Activated T-cell treated with anti-CD3 and anti-CD28 coated beads for 1 hour (primary cell): ENCODE measurements at regions not wholly inside any gene's neighbourhood (a gene's known extent, or its start where the extent isn't known, plus 50 kb on each side); places are given as distances from the start of the nearest gene placed in this dataset.

Experiments
- DNase-seq: peaks from one replicate; pipeline ENCODE4 v3.0.0-alpha.2; 2020; ENCODE audit warnings: low read depth

DNA sequence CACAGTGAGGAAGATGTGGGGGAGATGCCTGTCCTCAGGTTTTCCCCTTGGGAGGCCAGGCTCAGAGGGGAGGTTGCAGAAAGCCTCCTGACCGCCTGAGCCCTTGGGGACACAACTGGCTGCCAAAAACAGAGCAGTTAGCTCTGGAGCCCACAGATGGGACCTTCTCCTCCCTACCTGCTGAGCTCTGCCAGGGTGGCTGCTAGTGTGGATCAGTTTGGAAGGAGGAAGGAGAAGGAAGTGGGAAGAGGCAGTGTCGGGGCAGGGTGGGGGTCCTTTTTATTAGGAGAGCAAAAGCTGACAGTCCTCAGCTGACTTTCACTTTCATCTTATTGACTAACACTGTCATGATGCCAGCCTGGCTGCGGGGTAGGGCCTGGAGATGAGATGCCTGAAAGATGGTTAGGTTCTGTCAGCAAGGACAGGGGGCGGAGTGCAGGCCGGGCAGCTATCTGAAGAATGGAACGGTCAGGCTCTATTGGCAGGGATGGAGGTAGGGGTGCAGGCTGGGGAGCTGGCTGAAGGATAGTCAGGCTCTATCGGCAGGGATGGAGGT lies 188.5 kb upstream of the HDAC4 start:
- no peak for DNase-seq

DNA sequence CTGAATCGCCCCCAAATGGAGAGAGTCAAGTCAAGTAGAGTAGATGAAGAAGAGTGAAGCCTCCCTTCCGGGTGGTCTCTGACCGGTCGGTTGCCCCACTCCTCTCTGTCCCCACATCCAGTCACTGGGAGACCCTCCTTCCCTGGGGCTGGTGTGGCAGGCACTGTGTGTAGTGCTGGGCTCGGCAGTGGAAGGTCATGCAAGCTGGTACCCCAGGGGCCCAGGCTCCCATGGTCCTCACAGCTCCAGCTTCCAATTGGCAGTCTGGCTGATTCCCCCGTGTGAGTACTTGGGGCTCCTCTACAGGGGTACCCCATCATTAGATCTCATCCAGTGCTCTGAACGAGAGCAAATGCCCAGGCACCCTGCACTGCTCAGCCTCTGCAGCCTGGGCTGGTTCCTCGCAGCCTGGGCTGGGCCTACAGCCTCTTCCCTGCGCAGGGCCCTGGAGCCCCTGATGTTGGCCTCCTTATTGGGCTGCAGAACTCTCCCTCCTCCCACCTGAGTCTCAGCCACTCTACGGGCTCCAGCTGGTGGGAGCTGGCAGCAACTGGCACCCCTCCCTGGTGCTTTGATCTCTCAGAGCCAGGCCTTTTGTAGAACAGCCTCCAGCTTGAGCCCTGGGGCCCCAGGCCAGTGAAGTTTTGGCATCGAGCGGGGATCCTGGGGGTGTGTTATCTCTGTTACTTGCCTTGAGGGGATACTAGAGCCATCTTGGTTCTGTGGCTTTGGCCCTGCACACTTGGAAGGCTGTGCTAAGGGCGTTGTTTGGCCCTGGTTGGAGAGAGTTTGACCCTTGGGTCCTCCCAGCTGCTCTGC lies 187.8 kb upstream of the HDAC4 start:
- no peak for DNase-seq

DNA sequence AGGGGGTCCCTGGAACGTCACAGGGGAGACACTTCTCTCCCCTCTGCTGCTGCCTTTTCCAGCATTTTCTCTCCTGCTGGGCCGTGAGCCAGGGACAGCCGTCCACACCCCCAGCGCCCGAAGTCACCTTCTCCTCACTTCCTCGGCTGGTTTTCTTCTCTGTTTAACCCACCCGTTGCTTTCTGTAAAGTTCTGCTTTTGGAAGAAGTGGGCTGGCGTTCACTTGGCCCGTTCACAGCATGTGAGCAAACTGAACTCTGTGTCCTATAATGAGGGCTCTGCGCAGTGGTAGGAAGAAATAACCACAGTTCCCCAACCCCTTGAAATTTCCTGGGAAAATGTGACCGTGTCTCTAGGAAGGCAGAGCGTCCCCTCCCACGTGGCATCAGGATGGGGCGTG lies 187.0 kb upstream of the HDAC4 start:
- DNase-seq, result no peak

DNA sequence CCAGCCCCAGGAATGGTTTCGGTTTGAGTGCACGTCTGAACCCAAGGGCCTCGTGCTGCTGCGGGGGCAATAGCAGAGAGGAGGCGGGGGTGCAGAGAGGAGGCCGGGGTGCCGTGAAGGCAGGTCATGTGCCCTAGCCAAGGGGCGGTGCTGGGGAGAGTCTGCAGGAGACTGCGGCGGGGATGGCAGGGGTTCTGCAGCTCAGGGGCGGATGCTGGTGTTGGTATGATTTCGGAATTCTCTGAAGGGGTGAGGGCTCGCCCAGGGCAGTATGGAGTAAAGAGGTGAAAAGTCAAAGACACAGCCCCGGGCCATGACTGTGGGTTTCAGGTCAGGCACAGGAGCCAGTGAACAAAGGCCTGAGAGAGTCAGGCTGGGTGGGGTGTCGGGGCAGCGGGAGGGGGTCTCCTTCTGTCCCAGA lies 186.5 kb upstream of the HDAC4 start:
- no peak for DNase-seq

DNA sequence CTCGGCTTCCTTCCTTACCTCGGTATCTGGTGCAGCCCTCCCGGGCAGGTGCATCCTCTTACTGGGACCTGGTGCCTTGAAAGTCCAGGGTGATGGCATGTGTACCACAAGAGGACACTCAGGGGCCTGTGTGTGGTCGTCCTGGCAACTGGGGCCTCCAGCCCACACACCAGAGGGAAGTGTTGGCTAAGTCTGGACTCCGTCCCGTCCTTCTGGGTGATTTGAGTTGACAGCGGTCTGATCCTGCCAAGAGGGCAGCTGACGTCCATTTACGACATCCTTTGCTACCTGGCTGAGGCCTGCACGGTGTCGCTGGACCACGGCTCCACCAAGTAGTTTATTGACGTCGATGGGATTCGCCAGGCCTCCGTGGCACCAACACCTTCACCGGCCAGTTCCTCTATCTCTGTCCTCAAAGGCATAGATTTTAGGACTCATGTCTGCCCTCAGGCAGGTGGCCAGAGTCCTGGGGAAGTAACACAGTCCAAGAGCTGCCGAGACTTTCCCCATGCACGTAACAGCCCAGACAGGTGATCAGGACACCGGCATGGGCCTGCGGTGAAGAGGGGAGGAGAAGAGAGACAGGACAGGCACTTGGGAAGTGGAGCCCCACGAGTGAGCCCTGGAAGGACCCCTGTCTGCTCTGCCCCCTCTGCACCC lies 186.0 kb upstream of the HDAC4 start:
- no peak for DNase-seq

DNA sequence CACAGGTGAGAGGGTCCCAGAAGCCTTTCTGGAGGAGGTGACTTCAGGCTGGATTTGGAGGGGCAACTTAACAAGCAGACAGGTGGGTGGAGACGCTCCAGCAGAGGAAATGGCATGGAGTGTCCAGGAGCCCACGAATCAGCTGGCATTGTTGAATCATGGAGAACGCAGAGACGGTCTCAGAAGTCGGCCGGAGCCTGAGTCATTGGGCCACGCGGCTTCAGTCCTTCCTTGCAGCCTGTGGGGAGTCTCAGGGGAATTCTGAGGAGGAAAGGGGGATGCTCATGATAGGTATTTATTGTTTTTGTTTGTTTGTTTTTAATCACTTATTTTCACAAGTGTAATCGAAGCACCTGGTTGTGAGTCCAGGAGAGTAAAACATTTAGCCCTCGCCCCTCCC lies 184.6 kb upstream of the HDAC4 start:
- no peak for DNase-seq

DNA sequence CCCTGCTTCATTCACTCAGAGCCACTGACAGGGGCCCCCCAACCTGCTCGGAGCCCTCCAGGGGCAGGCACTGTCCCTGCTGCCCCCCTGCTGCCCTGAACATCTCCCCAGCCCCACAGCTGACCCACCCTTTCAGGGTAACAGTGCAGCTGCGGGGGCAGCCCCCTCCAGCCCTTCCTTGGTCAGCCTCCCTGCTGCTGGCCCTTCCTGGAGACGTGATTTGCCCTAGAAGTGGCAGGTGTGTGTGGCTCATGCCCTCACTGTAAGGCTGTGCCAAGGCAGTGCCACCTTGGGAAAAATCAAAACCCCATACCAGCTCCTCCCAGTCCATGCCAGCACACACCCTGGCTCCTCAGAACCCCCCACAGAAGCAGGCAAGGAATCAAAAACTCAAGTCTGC lies 184.2 kb upstream of the HDAC4 start:
- DNase-seq, result no peak

DNA sequence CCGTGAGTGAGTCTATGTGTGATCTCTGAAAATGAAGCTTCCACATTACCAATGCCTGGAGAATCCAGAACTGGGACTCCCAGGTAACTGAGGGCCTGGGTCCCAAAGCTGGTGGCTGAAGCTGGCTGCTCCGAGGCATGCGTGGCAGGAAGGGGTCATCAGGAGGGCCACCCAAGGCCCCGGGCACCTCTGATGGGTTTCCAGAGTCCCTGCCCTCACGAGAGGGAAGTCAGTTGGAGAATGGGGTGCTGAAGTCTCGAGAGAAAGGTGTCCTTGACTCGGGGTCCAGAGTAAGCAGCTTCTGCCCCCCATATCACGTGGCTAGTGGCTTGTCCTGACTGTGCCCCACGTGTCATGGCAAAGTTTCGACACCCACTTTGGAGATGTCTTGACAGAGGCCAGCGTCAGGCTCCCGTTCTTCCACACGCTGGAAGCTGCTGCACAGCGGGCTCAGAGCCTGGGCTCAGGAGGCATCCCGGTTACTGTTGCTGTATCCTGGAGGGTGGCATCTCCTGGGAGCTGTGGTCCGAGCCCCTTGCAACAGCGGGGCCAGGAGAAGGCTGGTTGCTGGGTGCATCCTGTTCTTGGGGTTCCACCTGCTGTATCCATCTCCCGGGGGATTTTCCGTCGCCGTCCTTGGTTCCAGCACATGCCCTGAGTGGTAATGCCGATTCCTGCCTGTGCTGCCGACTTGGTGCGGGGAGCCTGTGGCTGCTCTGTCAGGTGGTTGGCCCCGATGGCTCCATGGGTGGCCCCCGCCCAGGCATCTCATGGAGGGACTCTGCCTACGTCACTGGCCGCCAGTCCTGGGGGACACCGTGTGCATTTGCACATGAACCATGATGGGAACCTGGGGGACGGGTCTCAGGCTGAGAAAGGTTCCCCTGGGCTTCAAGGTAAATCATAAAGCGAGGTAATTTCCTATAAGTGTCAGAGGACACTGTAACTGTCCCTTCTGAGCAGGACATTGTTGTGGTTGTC lies 183.3 kb upstream of the HDAC4 start:
- DNase-seq, result no peak

DNA sequence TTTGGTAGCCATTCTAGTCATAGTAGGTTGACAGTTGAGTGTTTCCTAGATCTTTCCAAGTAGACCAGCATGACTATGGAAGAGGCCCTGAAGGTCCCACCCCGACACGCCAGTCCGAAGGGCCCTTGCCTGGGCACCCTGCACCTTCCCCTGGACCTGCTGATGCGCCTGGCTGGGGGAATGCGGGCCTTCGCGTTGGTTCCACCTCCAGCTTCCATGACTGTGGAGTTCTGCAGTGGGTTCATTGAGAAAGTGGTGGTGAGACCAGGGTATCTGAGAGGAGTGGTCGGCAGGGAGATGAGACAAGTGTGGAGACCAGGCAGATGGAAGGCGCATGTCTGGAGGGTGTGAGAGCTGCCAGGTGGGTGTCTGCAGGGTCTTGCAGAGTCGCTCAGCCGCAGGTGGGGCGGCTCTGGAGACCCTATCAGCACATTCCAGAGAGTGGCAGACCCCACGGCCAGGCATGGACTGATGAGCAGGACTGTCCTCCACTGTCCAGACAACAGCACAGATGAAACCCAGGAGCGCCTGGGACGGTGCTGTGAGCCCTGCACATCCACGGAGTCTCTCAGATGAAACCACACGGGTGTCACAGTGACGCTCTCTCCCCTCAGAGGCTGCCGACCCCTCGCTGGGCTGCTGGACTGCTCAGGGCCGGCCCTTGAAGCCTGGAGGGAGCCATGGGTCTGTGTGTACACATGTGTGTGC lies 182.5 kb upstream of the HDAC4 start:
- no peak for DNase-seq

DNA sequence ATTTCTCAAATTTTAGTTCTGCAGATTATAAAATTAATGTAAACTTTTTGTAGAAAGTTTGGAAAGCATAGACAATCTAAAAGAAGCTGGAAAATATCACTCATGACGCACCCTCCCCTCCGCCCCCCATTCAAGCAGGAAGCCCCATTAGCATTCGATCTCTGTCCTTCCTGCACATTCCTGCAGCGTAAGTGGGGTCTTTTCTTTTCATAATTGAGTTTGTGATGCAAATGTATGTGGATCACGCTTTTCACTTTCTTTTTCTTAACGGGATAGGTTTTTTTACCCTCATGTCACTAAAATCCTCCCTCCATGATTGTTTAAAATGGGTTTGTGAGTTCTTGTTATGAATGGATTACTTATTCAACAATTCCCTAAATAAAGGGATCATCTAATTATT lies 181.7 kb upstream of the HDAC4 start:
- no peak for DNase-seq

DNA sequence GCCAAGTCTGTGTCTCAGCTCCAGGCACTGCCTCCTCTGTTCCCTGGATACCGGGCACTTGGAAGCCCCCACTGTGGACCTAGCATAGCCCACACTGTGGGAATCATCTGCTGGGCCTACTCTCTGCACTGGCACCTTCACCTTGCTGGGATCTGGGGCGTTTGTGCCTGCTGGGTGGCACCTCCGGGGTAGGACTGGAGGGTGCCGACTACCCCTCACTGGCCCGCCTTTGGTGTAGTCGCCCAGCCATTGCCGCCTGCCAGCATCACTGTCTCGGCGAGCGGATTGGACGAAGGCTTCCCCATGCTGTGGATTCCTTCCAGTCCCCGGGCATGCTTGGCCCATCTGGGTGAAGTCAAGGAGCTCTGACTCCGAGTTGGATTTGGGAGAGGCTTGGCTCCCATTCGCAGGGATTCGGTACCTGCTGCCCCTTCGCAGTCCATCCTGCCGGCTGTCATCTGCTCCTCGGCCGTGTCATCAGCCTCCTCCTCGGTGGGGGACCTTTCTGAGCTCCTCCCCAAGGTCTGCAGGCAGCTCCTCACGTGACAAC lies 180.6 kb upstream of the HDAC4 start:
- no peak for DNase-seq

DNA sequence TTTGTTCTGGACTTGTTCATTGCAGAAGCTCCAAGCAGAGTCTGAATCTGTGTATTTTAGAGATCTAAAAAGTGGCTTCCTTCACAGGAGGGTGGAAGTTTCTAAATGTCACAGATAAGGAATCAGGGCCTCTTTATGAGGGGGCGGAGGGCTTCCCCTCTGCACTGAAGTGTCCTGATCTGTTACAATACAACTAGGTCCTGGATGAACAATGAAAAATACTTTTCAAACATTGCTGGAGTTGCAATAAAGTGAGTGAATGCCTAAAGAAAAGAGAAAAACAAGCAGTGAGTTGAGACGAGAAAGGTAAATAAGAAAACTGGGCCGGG lies 179.3 kb upstream of the HDAC4 start:
- DNase-seq, result no peak

DNA sequence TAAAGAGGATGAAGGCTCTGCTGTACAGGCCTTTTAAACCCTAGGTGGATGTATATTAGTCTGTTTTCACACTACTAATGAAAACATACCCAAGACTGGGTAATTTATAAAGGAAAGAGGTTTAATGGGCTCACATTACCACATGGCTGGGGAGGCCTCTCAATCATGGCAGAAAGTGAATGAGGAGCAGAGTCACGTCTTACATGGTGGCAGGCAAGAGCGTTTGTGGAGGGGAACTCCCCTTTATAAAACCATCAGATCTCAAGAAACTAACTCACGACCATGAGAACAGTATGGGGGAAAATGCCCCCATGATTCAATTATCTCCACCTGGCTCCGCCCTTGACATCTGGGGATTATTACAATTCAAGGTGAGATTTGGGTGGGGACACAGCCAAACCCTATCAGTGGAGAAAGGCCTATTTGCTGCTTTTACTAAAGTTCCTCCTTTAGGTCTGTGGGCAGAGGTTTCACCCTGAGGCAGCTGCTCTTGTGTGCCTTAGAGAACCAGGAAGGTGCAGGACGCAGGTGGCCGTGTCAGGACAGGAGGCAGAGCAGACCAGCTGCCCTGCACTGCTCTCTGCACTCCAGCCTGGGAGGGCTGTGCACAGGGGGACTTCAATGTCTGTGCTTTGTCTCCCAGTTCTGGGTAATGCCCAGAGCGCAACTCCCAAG lies 178.8 kb upstream of the HDAC4 start:
- no peak for DNase-seq

DNA sequence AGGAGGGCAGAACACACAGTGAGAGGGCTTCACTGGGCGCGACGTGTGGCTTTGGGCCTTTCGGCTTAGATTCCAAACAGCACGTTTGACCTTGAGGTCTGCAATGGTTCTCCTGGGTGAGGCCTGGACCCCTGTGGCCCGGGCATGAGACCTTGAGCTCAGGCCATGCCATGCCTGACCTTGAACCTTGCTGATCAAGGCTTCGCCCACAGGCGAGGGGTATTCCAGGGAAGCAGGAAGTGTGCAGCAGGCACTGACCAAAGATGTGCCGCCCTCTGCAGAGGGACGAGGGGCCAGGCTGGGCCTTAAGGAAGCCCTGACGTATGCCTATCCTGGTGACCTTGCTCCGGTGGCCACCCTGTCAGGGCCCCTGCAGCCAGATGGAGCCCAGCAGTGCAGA lies 178.3 kb upstream of the HDAC4 start:
- no peak for DNase-seq

DNA sequence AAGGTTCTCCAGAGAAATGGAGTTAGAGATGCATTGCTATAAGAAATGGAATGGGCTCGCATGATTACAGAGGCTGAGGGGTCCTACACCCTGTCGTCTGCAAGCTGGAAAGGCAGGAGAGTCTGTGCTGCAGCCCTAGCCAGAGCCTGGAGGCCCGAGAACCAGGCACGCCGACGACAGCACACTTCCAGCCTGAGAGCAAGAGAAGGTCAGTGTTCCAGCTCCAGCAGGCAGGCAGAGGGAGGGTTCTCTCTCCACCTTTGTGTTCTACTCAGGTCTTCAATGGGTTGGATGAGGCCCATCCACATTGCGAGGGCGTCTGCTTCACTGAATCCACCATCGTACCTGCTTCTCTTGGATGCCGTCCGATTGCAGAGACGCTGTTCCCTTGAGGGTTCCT lies 177.6 kb upstream of the HDAC4 start:
- no peak for DNase-seq

DNA sequence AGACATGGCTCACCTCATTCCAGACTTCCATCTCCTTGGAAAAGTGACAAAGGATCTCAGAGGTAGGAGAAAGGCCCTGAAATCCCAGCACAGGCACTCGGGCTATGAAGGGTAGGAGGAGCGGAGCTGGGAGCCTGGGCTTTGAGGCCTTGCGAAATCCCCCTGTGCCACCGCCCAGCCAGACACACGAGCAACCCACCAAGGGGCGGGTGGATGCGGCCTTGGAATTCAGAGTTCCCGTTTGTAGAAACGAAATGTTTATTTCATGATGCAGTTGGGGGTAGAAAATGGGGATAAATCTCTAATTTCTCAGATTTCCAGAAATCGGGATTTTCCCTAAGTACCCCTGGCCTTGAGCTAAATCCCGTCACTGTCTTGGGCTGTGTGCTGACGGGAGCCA lies 177.1 kb upstream of the HDAC4 start:
- DNase-seq, result no peak

DNA sequence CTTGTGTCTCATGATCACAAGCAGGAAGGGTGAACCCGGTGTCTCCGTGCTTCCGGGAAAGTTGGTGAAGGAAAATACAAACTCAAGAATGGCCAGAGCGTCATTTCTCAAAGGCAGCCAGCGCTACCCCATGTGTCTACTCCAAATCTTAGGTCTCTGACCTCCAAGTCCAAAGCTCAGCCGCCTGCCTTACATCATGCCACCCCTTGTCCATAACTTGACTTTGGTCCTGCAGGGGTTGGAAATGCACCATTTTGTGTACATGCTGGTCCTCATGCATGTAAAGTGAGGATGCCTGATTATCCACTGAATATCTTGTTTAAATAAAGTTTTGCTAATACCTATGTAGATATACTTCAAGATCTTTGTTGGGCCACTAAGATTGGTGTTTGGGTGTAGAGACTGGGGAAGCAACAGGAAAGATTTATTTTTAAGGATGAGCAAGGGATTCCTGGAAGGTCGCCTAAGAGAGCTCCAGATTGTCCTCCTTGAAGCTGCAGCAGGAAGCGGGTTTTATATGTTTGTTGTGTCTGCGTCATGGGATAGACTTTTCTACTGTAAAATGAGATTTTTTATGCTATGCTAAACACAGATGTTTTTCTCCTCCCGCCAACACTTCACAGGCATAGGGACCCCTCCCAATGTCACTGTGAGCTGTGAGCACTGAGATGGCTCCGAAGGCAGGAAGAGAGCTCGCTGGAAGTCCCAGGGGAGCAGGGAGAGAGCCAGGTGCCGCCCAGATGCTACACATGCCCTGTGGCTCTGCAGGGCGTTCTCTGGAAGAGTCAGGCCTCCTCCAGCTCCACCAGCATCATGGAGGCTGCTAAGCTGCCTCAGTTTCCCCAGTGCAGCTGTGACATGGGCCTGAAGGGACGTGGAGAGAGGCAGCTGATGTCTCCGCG lies 176.2 kb upstream of the HDAC4 start:
- DNase-seq, result no peak

DNA sequence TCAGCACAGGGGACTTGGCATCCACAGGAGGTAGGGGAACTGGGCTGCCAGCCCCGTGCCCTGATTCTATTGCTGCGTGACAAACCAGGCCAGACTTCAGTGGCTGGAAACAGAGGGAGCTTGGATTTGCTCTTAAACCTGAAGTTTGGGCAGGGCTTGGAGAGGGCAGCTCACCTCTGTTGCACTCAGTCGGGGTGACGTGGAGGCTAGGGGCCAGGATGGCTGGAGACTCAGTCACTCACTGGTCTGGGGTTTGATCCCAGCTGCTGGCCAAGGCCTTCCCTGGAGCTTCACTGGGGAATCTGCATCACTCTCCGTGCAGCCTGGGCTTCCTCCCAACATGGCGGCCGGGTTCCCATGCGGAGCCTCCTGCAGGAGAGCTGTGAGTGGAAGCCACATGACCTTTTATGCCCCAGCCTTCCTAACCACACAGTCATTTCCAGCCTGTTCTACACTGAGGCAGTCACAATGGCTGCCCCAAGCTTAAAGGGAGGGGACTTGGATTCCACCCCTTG lies 175.2 kb upstream of the HDAC4 start:
- DNase-seq, result no peak

DNA sequence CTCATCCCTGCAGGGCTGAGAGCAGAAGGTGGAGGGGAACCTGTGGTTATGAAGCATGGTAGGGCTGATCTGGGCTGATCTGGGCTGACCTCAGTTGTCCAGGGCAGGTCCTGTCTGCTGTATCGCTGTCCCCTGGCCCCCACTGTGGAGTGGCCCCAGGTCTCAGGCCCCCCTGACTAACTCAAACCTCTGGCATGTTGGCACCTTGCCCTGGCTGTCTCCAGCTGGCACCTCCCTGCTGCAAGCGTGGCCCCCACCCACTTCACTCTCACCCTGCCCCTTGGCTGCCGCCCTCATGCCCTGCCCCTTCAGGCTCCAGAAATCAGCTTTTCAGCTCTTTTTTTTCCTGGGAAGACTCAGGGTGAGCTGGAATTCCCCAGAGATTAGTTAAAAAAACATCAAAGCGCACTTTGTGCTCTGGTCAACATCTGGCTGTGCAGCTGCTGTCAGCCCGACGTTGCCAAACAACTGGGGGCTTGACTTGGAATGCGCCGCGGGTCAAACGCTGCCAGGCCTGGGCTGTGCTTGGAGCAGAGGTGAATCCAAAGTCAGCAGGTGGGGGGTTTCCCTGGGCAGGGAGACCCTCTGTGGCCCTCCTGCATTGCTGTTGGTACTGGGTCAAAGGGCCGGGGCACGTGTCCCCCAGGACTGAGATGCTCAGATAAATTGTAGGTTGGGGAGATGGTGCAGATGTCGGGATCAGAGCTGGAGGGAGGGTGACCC lies 173.8 kb upstream of the HDAC4 start:
- no peak for DNase-seq
